SK-N-MC (cell line): ENCODE measurements at regions not wholly inside any gene's neighbourhood (a gene's known extent, or its start where the extent isn't known, plus 50 kb on each side); places are given as distances from the start of the nearest gene placed in this dataset.

ENCODE experiments used
- EZH2 ChIP-seq: fragments of 200-600 bp; sonication (generic); IDR thresholded peaks from one replicate; pipeline ENCODE4 v1.6.1; 2017; ENCODE audit warnings: antibody characterized with exemption
- POLR2AphosphoS5 ChIP-seq: IDR thresholded peaks from 2 replicates; pipeline ENCODE4 v1.6.1; 2012; ENCODE audit warnings: mild to moderate bottlenecking, low read depth, low read length, borderline replicate concordance

DNA sequence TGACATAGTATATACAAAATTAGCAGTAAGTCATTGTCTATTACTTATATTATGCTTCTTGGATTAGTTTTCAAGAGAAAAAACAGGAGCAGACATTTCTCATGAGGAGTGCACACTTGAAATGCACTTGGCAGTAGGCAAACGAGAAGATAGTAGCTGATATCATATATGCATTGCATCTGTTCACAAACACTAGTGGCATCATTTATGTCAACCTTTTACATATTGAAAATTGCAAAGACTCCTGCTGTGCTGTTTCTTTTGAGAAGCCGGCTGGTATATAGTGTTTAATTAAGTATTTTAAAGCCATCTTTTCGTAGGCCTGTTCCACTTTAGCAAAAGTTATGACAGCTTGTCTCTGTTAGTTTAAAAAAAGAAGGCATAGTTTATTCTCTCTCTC lies 58.4 kb upstream of the SLC8A1 start:
- no peak for TF ChIP-seq EZH2
- no peak for TF ChIP-seq POLR2AphosphoS5
